GM18873 (cell line): ENCODE measurements at regions not wholly inside any gene's neighbourhood (a gene's known extent, or its start where the extent isn't known, plus 50 kb on each side); places are given as distances from the start of the nearest gene placed in this dataset.

Source experiments
- ATAC-seq: cut with Tn5 transposase; IDR thresholded peaks from one replicate; pipeline ENCODE4 v1.9.1; 2021; ENCODE audit warnings: mild to moderate bottlenecking, moderate library complexity, moderate number of reproducible peaks; ENCODE audit not compliant: unreplicated experiment, low FRiP score

DNA sequence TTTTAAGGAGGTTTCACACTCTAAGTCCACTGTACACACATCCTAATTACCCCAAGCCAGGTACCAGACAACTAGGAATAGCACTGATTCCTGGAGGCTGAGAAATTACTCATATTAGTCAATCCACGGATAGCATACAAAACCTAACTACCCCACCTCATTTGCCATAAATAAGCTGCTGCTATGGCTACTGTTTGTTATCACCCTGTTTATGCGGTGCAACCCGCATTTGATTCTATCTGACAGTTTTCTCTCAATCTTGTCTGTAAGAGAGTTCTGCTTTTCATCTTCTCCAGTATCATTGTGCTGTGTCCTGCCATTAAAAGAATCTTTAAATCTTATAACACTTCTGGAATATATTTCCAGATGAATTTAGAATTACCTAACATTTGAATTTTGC, 1496.5 kb downstream of the PLA2G4A start:
- ATAC-seq, result no peak

GRCh38 chr1:188343914-188344313, 1515.2 kb downstream of the PLA2G4A start:
- ATAC-seq, result no peak

DNA sequence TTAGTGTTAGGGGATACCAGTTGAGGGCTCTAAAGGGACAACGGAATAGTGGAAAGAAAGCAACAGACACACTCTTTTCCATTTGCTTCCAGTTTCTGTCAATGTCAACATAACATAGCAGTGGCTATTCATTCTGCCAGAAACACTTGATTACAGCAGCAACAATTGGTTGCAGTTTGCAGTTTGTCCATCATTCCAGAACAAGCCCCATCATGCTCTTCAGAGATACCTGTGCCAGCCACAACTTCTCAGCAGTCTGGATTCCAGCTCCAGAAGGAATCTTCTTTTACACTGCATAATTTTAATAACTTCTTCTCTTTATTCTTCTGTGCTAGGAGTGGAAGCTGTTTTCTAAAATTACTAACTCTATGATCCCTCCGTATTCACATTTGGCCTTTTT, 1521.4 kb downstream of the PLA2G4A start:
- no peak for ATAC-seq

GRCh38 chr1:188355082-188355481, 1526.3 kb downstream of the PLA2G4A start:
- ATAC-seq, result no peak

GRCh38 chr1:188355847-188356246, 1527.1 kb downstream of the PLA2G4A start:
- ATAC-seq, result no peak

DNA sequence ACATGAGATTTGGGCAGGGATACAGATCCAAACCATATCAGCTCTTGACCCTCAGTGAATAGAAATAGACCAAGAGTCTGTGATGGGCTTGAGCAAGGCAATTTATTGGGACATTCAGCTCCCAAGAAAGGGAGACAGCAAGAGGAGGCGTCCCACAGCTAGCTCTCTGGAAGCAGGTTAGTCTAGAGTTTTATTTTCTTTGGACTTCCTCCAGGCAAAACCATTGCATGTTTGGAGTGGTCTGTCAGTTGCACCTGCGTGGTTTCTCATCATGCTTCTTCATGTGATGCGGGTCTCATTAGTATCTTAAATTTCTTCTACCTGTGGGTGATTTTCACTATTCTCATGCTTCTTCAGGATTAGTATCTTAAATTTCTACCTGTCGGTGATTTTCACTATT, 1530.6 kb downstream of the PLA2G4A start:
- ATAC-seq, result no peak

- ATAC-seq, result no peak
These were observed 1535.2 kb downstream of the PLA2G4A start for GRCh38 chr1:188363943-188364342.

DNA sequence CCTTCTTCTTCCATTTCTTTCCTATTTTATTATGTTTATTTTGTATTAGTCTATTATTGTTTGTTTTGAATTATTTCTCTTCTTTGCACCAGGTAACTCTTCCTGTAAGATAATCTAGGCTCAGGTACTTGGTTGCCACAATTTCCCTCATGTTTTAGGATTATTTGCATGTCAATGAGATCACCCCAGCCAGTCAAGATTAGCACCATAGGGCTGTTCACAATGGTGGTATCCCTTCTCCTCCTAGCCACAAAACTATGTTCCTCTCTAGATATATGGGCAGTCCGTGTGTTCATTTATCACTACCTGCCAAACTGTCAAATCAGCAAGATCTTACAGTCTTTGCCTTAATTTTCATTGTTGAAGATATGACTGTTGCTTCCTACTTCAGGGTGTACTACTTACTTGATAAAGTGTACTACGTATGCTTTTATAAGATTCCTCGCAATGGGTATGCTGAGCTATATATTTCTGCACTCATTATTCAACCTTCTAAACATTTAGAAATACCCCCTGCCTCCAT, 1536.2 kb downstream of the PLA2G4A start:
- ATAC-seq, result no peak

GRCh38 chr1:188365874-188366273, 1537.1 kb downstream of the PLA2G4A start:
- ATAC-seq, result no peak

GRCh38 chr1:188367661-188368060, 1538.9 kb downstream of the PLA2G4A start:
- ATAC-seq, result no peak

DNA sequence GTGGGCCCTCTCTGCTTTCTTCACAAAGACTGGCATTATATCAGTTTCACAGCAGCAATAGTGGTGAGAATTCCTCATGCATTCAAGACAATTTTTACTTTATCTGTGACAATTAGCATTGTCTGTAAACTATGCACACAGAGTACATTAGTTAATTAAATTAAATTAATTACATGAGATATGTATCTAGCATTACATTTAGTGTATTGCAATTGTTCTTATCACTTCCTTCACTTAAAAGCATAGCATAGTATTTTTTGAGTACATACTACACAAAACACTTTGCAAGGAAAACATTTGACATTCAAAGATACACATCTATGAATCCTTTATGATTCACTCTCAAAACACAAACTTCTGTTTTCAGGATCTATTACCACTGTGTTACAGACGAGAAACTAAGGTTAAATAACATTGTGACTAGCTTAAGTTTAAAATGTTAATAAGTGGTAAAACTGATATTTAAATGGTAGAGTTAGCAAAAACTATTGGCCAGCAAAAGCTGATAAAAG, 1542.6 kb downstream of the PLA2G4A start:
- ATAC-seq, result no peak

GRCh38 chr1:188372821-188373220, 1544.1 kb downstream of the PLA2G4A start:
- no peak for ATAC-seq

DNA sequence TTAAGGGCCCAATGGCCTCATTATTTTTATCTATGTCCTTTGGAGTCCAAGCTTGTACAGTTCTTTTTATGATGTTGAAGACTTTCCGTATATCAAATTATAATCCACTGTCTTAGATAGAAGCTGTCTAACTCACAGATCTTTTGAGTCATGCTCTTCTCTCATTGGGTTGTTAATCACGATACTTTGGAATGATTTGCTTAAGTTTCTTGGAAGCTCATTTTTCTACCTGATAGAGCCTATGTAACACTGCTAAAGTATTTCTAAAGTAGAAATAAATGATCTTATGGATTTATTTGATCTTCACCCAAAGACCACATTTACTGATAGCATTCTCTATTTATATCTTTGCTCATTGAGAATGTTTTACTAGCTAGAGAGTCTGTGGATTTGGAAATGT, 1554.1 kb downstream of the PLA2G4A start:
- no peak for ATAC-seq

DNA sequence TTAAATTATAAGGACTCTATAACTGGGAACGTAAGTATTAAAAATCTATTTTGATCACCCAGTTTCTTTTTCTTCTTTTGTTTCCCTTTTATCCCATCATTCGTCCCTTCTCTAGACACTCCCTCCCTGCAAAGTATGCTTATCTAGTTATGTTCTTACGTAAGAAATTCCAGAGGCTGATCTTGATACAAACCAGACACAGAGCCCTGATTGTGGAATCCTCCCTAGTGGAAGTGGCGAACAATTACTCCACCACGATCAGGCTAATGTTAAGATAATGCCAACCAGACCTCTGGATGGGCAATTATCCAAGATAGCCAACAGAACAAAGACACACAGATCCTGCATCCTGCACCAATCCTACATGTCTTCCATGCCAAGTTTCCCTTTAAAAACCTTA, 1557.4 kb downstream of the PLA2G4A start:
- no peak for ATAC-seq

DNA sequence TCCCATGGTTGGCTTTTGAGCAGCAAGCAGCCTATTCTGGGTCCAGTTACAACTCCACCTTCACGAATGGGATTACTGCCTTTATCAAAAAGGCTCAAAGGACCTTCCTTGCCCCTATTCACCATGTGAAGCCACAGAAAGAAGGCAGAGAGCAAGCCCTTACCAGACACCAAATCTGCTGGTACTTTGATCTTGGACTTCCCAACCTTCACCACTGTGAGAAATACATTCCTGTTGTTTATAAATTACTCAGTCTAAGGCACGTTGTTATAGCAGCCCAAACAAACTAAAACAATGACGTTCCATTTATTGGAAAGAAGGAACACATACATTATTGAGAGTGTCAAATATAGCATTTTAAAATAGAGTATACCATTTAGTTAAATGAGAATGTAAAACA, 1557.9 kb downstream of the PLA2G4A start:
- no peak for ATAC-seq

- no peak for ATAC-seq
These were observed 1565.9 kb downstream of the PLA2G4A start for GRCh38 chr1:188394677-188395076.

GRCh38 chr1:188397521-188397920, 1568.8 kb downstream of the PLA2G4A start:
- ATAC-seq, result no peak

- no peak for ATAC-seq
These were observed 1574.2 kb downstream of the PLA2G4A start for GRCh38 chr1:188402986-188403385.

- no peak for ATAC-seq
These were observed 1577.9 kb downstream of the PLA2G4A start for GRCh38 chr1:188406636-188407035.

- no peak for ATAC-seq
These were observed 1591.4 kb downstream of the PLA2G4A start for GRCh38 chr1:188420177-188420576.

DNA sequence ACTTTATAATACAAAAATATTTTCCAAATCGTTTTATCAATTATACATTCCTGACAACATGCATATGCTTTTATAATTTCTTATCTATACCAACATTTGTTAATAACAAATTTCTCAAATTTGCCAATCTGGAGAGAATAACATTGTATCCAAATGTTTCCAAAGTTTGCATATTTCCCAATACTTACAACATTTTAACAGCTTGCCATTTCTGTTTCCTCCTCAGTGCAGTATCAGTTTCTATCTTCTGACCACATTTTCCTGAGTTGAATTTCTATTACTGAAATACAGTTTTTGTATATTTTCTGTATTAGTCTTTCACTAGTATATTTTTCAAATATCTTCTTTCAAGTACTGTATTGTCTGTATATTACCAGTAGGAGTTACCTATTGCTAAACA, 1594.3 kb downstream of the PLA2G4A start:
- no peak for ATAC-seq

- no peak for ATAC-seq
These were observed 1595.4 kb downstream of the PLA2G4A start for GRCh38 chr1:188424176-188424575.

- ATAC-seq, result no peak
These were observed 1596.9 kb downstream of the PLA2G4A start for GRCh38 chr1:188425687-188426086.
